Endothelial cell (in vitro differentiated cells): ENCODE measurements at regions not wholly inside any gene's neighbourhood (a gene's known extent, or its start where the extent isn't known, plus 50 kb on each side); places are given as distances from the start of the nearest gene placed in this dataset.

Source experiments
- DNase-seq: peaks from one replicate; pipeline ENCODE4 v3.0.0; 2021; ENCODE audit warnings: low spot score
- H3K27ac Mint-ChIP-seq: one replicate; pipeline ENCODE4 v1.8.0; 2021; ENCODE audit warnings: mixed read lengths, inconsistent platforms; ENCODE audit not compliant: unreplicated experiment
- H3K27me3 Mint-ChIP-seq: one replicate; pipeline ENCODE4 v1.8.0; 2021; ENCODE audit warnings: mild to moderate bottlenecking, moderate library complexity, mixed read lengths, inconsistent platforms; ENCODE audit not compliant: unreplicated experiment
- H3K36me3 Mint-ChIP-seq: one replicate; pipeline ENCODE4 v1.8.0; 2021; ENCODE audit warnings: mild to moderate bottlenecking, low read depth, mixed read lengths, inconsistent platforms; ENCODE audit not compliant: unreplicated experiment
- H3K4me1 Mint-ChIP-seq: one replicate; pipeline ENCODE4 v1.8.0; 2021; ENCODE audit warnings: mild to moderate bottlenecking, mixed read lengths, inconsistent platforms; ENCODE audit not compliant: unreplicated experiment
- H3K4me3 Mint-ChIP-seq: one replicate; pipeline ENCODE4 v1.8.0; 2021; ENCODE audit warnings: mild to moderate bottlenecking, mixed read lengths, inconsistent platforms; ENCODE audit not compliant: unreplicated experiment
- H3K9me3 Mint-ChIP-seq: one replicate; pipeline ENCODE4 v1.8.0; 2021; ENCODE audit warnings: mixed read lengths, inconsistent platforms; ENCODE audit not compliant: unreplicated experiment
- CTCF ChIP-seq: fragments of 200-600 bp; sonication (generic); IDR thresholded peaks from one replicate; pipeline ENCODE4 v1.5.0; 2021; ENCODE audit warnings: antibody characterized with exemption; ENCODE audit not compliant: unreplicated experiment

- H3K36me3 Mint-ChIP-seq, result peaks cover 7% of the 10 kb centered on the region
- peaks cover 6% of the 10 kb centered on the region for H3K4me1 Mint-ChIP-seq
- DNase-seq, result no peak
- no peak overlapping the region for H3K27ac Mint-ChIP-seq
- no peak overlapping the region for H3K4me3 Mint-ChIP-seq
- H3K9me3 Mint-ChIP-seq, result peaks cover 11% of the 10 kb centered on the region
- H3K27me3 Mint-ChIP-seq, result peaks cover 4% of the 10 kb centered on the region
- no peak for TF ChIP-seq CTCF
Observed at GRCh38 chr11:27253224-27253623, 109.8 kb downstream of the CCDC34 start.

GRCh38 chr11:27250867-27251665, 111.9 kb downstream of the CCDC34 start:
- Mint-ChIP-seq H3K36me3 (peaks cover 7% of the 10 kb centered on the region), H3K9me3 (peaks cover 6% of the 10 kb centered on the region), H3K27ac (no peak overlapping the region), H3K4me1 (peaks cover 6% of the 10 kb centered on the region), H3K4me3 (no peak overlapping the region), H3K27me3 (peaks cover 4% of the 10 kb centered on the region)
- no peak for TF ChIP-seq CTCF
- DNase-seq, result no peak

- no peaks in the 10 kb centered on the region for H3K27me3 Mint-ChIP-seq
- no peak for DNase-seq
- H3K9me3 Mint-ChIP-seq, result no peaks in the 10 kb centered on the region
- no peaks in the 10 kb centered on the region for H3K36me3 Mint-ChIP-seq
- peaks cover 6% of the 10 kb centered on the region for H3K4me1 Mint-ChIP-seq
- H3K27ac Mint-ChIP-seq, result no peak overlapping the region
- H3K4me3 Mint-ChIP-seq, result no peak overlapping the region
- TF ChIP-seq CTCF, result no peak
Observed at GRCh38 chr11:27248576-27249509, 114.2 kb downstream of the CCDC34 start.

GRCh38 chr11:27247660-27248059, 115.4 kb downstream of the CCDC34 start:
- no peak for TF ChIP-seq CTCF
- DNase-seq, result no peak
- Mint-ChIP-seq H3K27ac (no peak overlapping the region), H3K9me3 (no peaks in the 10 kb centered on the region), H3K4me1 (peaks cover 6% of the 10 kb centered on the region), H3K36me3 (no peaks in the 10 kb centered on the region), H3K27me3 (no peaks in the 10 kb centered on the region), H3K4me3 (no peak overlapping the region)
